CD4-positive, alpha-beta T cell treated with Interleukin-10 for 1 hour (primary cell): ENCODE measurements at regions not wholly inside any gene's neighbourhood (a gene's known extent, or its start where the extent isn't known, plus 50 kb on each side); places are given as distances from the start of the nearest gene placed in this dataset.

ENCODE experiments used
- DNase-seq: peaks from one replicate; pipeline ENCODE4 v3.0.0-alpha.2; 2020

DNA sequence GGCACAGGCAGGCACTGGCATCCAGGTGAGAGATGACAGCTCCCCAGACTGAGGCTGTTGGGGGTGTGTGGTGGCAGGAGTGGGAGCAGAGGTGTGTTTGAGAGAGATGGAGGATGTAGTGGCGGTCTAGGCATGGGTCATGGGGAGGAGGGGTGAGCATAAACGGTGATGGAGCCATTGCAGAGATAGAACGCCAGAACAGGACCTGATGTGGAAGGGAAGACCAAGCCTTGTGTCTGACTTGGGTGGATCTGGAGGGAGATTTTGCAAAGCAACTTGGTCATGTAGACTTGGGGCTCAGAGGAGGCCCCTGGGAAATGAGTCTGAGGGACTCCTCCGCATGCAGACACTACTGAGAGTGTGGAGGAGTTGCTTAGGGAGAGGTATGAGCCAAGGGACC is 50.0 kb upstream of the CLDN5 start:
- DNase-seq: no peak

DNA sequence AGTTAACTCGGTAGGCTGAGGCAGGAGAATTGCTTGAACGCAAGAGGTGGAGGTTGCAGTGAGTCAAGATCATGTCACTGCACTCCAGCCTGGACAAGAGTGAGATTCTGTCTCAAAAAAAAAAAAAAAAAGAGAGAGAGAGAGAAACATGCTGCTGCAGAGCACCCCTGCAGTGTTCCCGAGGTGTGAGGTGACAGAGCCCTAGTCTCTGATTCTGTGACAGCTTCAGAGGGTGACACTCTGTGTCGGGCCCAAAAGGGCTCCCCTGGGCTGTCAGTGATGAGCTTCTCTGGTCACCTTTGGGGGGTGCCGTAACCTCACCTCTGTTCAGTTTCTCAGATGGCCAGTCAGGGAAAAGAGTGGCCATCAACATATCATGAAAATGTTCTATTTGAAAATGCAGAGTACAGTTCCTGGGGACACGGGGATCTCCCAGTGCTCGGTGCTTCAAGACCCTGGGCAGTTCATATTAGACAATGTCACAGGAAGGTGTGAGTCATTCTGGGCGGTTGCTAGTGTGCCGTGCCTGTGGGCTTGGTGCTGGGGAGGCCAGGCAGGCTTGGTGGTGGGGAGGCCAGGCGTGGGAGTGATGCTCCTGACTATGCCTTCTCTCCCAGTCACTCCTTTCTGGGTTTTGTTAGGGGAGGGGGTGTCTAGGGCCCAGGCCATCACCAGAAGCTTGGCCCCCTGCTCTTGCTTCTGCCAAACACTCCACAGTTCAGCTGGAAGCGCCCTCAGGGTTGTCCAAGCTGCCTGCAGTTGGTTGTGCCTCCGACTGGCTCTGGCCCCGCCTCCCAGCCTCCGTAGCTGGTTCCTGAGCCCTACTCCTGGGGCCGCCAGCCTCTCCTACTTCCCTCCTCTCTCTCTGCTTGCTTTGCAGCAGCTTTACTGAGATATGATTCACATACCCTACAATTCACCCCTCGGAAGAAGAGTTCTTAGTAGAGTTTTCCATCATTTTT is 52.5 kb upstream of the CLDN5 start:
- peak; percentile 37 for DNase-seq

DNA sequence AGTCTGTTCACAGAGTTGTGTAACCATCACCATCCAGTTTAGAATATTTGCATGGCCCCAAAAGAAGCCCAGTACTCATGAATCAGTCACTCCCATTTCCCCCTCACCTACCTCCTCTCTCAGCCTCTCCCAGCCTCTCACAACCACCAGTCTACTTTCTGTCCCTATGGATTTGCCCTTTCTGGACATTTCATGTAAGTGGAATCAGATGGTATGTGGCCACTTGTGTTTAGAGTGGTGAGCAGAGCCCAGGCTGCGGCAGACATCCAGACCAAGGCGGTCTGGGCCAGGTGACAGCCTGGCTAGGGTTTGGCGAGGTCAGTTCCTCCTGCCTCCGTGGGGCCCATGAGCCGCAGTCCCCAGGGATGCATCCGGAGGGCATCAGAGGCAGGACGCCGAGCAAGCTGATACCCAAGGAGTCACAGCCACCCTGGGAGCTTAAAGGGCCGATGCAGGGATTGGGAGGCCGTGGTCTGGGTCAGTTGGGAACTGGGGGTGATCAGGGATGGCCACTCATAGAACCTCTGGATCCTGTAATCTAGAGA is 53.3 kb upstream of the CLDN5 start:
- DNase-seq: no peak

DNA sequence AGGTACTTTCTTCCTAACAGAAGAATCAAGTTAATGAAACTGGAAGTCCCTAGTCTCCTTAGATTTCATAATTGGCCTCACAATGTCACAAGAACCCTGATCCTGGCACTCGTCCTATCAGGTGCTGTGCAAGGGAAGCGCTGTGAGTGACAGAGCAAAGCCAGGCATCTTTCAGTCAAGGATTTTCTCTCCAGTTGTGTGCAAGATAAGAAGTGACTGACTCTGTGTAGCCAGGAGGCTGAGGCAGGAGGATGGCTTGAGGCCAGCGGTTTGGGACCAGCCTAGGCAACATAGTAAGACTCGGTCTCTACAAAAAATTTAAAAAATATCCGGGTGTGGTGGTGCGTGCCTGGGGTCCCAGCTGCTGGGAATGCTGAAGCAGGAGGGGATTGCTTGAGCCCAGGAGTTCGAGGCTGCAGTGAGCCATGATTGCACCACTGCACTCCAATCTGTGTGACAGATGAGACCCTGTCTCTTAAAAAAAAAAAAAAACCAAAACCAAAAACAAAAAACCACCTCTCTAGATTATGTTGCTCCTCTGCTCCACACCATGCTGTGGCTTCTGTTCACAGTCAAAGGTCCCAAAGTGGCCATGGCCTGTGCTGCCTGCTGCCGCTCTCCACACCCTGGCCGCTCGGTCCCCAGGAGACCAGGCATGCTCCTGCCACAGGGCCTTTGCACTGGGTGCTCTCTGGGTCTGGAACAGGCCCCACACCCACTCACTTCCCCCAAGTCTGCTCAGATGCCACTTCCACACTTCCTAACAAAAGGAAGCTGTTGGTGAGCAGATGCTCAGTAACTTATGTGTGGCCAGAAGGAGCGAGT is 54.2 kb upstream of the CLDN5 start:
- DNase-seq: no peak

DNA sequence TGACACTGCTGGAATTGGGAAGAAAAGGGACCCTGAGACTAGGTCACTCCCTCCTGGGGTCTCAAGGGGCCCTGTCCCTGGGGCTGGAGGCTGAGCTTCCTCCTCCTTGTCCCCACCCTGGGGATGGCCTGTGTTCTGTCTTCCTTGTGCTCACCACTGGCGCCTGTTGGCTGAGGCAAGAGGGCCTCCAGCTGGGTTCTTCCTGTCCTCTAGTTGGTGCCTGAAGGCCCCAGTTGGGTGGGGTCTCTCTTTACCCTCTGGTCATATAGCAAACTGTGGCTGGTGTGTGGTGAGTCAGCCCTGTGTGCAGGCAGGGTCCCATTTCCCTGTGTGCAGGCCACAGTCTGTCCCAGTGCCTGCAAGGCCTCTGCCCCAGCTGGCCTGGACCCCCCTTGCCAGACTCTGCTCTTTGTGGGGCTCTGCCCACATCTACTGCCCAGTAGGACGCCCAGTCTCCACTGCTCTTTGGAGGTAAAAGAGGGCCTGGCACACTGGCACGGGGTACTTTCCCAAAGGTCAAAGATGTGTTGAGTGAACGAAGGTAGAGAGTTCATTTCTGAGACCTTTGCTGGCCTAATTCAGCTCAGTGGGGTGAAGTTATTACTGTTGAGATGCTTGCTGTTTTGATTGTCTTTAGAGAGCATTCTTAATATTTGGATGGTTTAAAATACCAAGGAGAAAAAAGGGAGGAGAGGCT is 55.1 kb upstream of the CLDN5 start:
- DNase-seq: no peak

DNA sequence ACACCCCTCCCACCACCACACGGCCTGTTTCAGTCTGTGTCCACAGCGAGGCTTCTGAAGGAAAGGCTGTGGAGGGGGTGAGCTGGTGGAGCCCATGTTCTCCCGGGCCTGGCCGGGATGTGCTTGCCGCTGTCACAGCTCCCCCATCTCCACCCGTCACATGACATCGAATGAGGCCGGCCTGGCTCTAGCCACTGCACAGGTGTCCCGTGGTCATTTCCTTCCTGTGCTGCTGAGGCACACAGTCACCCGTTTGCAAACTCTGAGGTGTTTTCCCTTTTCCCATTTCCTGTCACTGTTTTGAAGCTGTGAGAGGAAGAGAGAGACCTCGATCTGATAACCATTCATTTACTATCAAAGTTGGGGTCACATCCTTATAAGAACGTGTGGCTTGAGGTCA is 55.7 kb upstream of the CLDN5 start:
- peak; percentile 10 for DNase-seq

DNA sequence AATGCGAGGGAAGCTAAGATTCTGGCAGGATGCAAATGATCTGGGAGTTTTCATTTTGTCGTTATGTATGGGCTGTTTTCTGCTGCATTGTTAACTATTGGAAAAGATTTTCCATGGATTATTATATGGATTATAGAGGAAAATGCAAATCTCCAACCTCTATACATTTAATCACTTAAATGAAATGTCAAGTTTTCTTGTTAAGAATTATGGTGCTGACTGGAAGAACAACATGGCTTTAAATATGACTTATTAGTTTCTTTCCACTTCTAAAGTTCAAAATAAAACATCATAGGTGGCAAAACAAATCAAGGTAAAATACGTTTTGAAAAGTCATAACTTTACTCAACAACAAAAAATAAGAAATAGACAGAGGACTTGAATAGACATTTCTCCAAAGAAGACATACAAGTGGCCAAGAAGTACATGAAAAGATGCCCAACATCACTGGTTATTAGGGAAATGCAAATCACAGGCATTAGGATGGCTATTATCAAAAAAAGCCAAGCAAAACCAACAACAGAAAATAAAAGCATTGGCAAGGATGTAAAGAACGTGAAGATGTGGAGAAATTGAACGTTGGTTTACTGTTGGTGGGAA is 56.2 kb upstream of the CLDN5 start:
- no peak for DNase-seq

DNA sequence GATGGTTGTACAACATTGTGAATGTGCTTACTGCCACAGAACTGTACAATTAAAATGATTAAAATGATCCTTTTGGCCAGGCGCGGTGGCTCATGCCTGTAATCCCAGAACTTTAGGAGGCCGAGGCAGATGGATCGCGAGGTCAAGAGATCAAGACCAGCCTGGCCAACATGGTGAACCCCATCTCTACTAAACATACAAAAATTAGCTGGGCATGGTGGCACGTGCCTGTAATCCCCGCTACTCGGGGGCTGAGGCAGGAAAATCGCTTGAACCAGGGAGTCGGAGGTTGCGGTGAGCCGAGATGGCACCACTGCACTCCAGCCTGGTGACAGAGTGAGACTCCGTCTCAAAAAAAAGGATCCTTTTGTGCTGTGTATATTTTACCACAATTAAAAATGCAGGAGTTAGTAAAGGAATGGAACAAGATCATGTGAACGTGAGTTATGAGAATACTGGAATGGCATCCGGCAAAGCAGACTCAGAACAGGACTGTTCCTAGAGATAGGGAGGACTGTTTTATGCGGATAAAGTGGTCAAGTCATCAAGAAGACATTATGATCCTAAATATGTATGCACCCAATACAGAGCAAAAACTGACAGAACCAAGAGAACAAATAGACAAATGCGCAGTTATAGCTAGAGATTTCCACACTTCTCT is 58.0 kb upstream of the CLDN5 start:
- DNase-seq: no peak

DNA sequence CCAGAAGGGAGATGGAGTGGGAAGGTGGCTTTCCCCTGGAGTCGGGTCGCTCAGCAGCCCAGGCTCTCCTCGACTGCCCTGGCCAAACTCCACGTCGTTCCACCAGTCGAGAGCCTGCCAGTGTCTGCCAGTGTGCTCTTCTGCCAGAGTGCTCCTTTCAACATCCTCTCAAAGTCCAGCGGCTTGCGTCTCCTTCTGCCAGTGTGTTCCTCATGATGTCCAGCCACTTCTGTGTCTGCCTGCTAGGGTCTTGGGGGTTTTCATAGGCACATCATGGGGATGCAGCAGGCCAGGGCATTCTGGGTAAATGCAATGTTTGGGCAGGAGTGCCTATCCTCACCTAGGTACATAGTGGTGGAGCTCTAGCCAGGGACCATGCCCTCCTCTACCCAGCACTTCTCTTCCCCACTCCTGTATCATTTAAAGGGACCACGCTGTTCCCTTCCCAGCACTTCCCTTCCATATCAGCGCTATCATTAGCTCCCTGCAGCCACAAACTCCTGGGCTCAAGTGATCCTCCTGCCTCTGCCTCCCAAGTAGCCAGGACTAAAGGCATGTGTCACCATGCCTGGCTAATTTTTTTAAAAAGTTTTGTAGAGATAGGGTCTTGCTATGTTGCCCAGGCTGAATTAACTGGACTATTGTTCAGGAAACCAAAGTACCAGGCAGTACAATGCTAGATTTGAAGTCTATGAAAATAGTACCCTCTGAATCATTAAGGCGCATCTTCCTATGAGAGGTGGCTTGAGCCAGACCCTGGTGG is 62.9 kb upstream of the CLDN5 start:
- DNase-seq: no peak

DNA sequence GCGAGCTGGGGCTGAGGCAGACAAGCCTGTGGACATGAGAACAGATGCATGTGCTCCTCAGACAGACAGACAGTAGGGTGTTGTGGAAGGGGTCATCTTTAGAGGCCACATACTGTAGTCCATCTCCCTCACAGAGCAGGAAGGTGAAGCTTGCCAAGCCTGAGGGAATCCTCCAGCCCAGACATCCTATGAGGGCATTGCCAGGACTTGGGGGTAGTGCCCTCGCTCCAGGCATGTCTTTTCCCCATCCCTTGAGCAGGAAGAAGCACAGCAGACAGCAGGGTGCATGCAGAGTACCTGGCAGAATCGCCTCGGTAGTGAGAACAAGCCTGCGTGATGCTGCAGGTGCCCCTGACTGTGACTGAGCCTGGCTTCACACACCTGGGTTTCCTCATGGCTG is 66.5 kb upstream of the CLDN5 start:
- DNase-seq: no peak

DNA sequence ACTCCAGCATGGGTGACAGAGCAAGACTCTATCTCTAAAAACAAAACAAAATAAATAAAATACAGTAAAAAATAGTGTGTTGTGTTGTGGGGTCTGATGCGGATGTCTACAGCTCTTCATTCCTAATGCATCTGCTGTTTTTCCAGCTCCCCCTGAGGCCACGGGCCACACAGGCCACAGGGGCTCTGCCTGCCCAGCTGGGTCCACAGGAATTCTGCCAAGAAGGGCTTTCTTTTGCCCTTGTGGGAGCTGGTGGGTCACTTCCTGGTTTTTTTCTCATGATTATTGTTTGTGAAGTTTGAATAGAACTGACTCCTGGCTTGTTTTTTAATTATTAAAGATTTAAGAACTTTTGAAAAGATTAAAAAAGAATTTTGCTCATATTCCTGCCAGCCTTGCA is 67.4 kb upstream of the CLDN5 start:
- DNase-seq: no peak

DNA sequence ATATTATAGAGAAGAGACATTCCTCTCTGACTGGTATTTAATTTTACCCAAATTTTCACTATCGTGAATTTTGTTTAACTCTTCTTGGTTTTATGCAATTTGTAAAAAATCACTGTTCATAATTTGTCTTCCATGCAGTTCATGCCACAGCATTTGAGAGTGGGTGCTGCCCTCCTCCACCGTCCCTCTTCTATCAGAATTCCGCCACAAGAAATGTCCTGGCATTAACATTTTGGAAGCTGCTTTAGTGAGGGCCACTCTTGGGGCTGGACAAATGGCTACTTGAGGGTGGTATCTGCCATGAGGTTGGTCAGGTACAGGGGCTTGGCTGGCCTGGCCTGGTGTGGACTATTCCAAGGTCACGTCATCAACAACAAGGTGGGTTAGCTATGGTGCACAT is 68.3 kb upstream of the CLDN5 start:
- no peak for DNase-seq

DNA sequence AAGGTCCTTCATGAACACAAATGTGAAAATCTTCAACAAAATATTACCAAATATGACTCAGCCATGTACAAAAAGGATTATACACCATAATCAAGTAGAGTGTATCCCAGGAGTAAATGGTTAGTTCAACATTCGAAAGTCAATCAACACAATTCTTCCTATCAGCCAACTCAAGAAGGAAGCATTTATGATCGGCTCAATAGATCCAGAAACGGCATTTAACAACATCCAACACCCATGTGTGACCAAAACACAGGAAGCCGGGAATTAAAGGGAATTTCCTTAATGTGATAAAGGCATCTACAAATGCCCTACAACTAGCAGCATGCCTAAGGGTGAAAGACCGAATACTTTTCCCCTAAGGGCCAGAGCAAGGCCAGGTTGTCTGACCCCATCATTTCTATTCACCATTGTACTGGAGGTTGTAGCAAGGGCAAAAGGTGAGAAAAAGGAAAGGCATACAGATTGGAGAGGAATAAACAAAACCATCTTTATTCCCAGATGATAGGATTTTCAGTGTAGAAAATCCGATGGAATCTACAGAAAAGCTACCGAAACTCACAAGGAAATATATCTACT is 69.9 kb upstream of the CLDN5 start:
- DNase-seq: no peak

DNA sequence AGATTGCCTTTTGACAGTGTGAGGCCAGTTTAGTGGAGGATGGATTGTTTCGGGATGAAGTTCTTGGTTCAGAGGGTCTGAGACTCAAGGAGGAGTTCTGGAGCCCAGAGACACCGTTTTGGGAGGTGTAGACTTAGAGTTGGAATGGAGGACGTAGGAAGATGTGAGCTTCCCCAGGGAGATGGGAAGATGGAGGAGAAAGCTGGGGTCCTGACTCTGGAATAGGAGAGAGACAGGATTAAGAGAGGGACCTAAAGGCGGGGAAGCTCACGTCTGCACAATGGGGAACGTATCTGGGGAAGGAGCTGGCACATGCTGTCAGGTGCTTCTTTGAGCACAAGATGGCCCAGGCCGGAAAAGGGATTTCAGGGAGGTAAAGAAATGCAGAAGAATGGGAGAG is 71.3 kb upstream of the CLDN5 start:
- no peak for DNase-seq

DNA sequence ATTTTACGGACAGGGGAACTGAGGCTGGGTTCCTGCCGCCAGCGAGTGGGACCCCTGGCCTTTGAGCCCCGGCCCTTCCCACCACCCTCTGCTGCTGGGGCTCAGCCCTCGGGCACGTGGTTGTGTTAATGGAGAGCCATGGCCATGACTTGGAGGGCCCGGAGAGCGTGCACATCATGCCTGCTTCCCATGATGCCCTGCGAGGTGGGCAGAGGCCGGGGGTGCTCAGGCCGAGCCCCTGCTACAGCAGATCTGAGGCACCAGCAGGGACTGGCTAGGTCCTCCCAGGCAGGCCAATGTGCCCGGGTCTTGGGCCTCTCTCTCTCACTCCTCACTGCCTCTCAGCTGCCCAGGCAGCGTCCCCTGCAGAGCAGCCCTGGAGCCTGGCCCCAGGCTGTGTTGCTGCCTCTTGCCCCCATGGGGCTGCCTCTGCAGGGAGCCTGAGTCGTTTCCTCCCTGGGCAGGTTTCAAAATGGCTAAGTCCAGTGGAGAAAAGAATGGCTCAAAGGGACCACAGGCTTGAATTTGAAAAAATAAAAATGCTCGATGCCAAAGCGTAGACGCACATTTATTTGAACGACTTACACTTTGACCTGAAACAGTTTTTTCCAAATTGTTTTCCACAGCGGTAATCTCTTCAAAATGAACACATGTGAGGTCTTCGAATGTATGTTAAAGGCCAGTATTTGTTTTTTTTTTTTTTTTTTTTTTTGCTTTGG is 72.6 kb upstream of the CLDN5 start:
- no peak for DNase-seq

DNA sequence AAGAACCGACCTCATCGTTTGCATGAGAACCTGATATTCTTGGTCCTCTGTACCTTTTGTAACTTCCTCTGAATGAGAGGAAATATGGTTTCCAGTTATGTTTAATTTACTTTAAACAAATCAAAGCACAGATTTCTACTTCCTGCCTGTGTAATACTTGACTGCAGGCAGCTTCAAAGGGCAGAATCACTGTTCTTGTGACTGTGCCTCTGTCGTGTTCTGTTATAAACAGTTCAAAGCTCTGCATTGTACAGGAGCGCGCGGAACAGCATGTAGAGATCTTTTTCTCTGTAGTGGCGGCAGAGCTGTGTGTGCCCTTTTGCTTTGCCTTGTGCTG is 73.2 kb upstream of the CLDN5 start:
- peak; percentile 65 for DNase-seq

DNA sequence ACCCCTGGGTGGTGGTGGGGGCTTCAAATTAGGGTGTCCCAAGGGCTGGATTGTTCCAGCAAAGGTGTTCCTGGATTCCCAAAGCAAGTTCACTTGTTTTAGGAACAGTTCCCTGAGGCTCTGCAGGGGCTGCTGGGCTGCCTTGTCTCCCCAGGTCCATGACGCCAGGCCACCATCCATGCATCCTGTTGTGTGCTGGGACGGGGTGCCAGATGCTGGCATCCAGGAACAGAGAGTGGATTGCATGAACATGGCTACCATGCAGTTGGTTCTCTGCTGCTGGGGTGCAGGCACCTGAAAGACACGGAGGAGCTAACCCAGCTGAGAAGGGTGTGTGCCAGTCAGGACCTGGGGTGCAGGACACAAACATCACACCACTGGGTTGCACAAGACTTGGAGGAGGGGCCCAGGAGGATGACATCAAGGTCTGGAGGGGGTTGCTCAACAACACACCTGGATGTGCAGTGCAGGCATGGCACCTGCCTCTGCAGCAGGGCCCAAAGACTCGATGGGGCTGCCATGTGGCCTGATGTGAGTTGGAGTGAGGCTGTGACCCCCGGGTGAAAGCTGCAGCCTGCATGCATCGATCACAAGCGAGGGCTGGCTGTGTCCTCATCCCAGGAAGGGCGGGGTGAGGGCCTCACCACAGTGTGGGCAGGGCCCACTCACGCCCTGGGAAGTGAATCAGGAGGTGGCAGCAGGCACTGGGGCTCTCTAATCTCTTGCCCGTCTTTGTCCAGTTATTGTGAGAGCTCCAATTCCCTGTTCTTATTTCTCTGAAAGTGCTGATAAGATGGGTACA is 74.0 kb upstream of the CLDN5 start:
- DNase-seq: no peak

DNA sequence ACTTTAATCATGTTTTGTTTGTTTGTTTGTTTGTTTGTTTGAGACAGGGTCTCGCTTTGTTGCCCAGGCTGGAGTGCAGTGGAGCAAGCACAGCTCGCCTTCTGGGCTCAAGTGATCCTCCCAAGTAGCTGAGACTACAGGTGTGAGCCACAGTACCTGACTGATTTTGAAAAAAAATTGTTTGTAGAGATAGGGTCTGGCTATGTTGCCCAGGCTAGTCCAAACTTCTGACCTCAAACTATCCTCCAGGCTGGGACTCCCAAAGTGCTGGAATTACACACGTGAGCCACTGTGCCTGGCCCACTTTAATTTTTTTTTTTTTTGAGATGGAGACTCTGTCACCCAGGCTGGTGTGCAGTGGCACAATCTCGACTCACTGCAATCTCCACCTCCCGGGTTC is 74.8 kb upstream of the CLDN5 start:
- no peak for DNase-seq

DNA sequence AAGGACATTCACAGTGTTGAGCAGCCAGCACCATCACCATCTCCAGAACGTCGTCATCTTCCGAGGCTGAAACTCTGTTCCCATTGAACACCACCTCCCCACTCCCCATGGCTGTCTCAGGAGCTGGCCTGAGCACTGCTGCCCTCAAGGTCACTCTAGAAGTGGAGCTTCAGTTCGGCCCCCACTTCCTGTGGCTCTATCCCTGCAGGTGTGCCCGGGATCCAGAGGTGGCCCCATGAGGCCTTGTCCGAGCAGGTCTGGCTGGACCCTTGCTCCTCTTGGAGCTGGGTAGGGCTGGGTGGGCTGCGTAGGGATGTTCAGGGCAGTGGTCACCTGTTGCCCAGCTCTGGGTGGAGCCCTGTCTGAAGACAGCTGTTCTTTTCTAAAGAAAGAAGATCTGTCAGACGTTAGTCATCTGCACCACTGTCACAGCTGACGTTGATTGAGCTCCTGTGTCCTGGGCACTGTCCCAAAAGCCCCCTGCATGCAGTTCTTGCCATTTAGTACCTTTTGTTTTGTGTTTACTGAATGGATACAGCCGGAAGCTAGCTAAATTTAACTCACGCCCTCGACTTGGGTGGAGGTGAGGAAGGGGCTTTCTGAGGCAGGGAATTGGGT is 75.5 kb upstream of the CLDN5 start:
- no peak for DNase-seq
